ENCODE measurements at regions not wholly inside any gene's neighbourhood (a gene's known extent, or its start where the extent isn't known, plus 50 kb on each side); places are given as distances from the start of the nearest gene placed in this dataset.
"Not testable (repeated sequence)": the region's sequence is repeated elsewhere in the genome, so short reads cannot be mapped to it uniquely, and the experiment has no call there.

GRCh38 chr5:101643794-101644193 lies 652.3 kb downstream of the SLCO4C1 start:
- in situ Hi-C loops (cut with MboI; ENCODE audit: low sequenced_read_pairs, unreplicated experiment): no loop called here

GRCh38 chr5:101637599-101637998 lies 658.5 kb downstream of the SLCO4C1 start:
- no peak for DNase-seq (ENCODE audit: low spot score)
- in situ Hi-C loops (cut with MboI; ENCODE audit: low sequenced_read_pairs, unreplicated experiment): no loop called here
- no peak for TF ChIP-seq CTCF (IDR thresholded peaks at IDR 0.05; ENCODE audit: borderline replicate concordance, control extremely low read depth, extremely low read depth, insufficient read depth, missing control alignments)

More at GRCh38 chr5:101643794-101644193, 652.3 kb downstream of the SLCO4C1 start:
- DNase-seq (ENCODE audit: low spot score): no peak
- TF ChIP-seq CTCF (IDR thresholded peaks at IDR 0.05; ENCODE audit: borderline replicate concordance, control extremely low read depth, extremely low read depth, insufficient read depth, missing control alignments): no peak

GRCh38 chr5:101627770-101628169 lies 668.3 kb downstream of the SLCO4C1 start:
- in situ Hi-C loops (cut with MboI; ENCODE audit: low sequenced_read_pairs, unreplicated experiment); DNase-seq (ENCODE audit: low spot score): not testable (repeated sequence)

- no peak for DNase-seq (ENCODE audit: low spot score)
- in situ Hi-C loops (cut with MboI; ENCODE audit: low sequenced_read_pairs, unreplicated experiment): no loop called here
- TF ChIP-seq CTCF (IDR thresholded peaks at IDR 0.05; ENCODE audit: borderline replicate concordance, control extremely low read depth, extremely low read depth, insufficient read depth, missing control alignments): no peak
Measured at GRCh38 chr5:101626572-101626971, 669.5 kb downstream of the SLCO4C1 start.

- DNase-seq (ENCODE audit: low spot score): no peak
- in situ Hi-C loops (cut with MboI; ENCODE audit: low sequenced_read_pairs, unreplicated experiment): no loop called here
- TF ChIP-seq CTCF (IDR thresholded peaks at IDR 0.05; ENCODE audit: borderline replicate concordance, control extremely low read depth, extremely low read depth, insufficient read depth, missing control alignments): no peak
Measured at GRCh38 chr5:101611039-101611438, 685.0 kb downstream of the SLCO4C1 start.

- in situ Hi-C loops (cut with MboI; ENCODE audit: low sequenced_read_pairs, unreplicated experiment): no loop called here
- no peak for DNase-seq (ENCODE audit: low spot score)
- TF ChIP-seq CTCF (IDR thresholded peaks at IDR 0.05; ENCODE audit: borderline replicate concordance, control extremely low read depth, extremely low read depth, insufficient read depth, missing control alignments): no peak
Measured at GRCh38 chr5:101608322-101608721, 687.8 kb downstream of the SLCO4C1 start.

- in situ Hi-C loops (cut with MboI; ENCODE audit: low sequenced_read_pairs, unreplicated experiment): no loop called here
- DNase-seq (ENCODE audit: low spot score): no peak
- TF ChIP-seq CTCF (IDR thresholded peaks at IDR 0.05; ENCODE audit: borderline replicate concordance, control extremely low read depth, extremely low read depth, insufficient read depth, missing control alignments): no peak
Measured at GRCh38 chr5:101605700-101606099, 690.4 kb downstream of the SLCO4C1 start.
